HL-60 (cell line): ENCODE measurements at regions not wholly inside any gene's neighbourhood (a gene's known extent, or its start where the extent isn't known, plus 50 kb on each side); places are given as distances from the start of the nearest gene placed in this dataset.

Experiments used
- DNase-seq, 2 experiments: peaks; one replicate each; pipeline ENCODE4 v3.0.0-alpha.2; 2010 to 2020; ENCODE audit warnings: low read depth in 1 of 2, low spot score in 1 of 2
- H3K27ac ChIP-seq: fragments of 250-450 bp; sonication (Bioruptor Pico); replicated peaks from 2 replicates; pipeline ENCODE4 v1.5.1; 2020; ENCODE audit warnings: mild to moderate bottlenecking, moderate library complexity
- H3K27me3 ChIP-seq: fragments of 250-450 bp; sonication (Bioruptor Pico); 2 replicates; pipeline ENCODE4 v1.5.1; 2021; ENCODE audit warnings: mild to moderate bottlenecking, moderate library complexity; ENCODE audit not compliant: insufficient read depth, poor library complexity, severe bottlenecking
- H3K4me3 ChIP-seq: replicated peaks from 2 replicates; pipeline ENCODE4 v1.5.1; 2011; ENCODE audit warnings: mild to moderate bottlenecking, control low read depth, low read length; ENCODE audit not compliant: insufficient read depth
- GABPA ChIP-seq: IDR thresholded peaks from 2 replicates; pipeline ENCODE4 v1.6.1; 2012; ENCODE audit warnings: low read depth
- POLR2AphosphoS5 ChIP-seq: IDR thresholded peaks from 2 replicates; pipeline ENCODE4 v1.6.1; 2012; ENCODE audit warnings: low read depth
- SPI1 ChIP-seq: IDR thresholded peaks from 2 replicates; pipeline ENCODE4 v1.6.1; 2012; ENCODE audit warnings: low read depth, mild to moderate bottlenecking, borderline replicate concordance
- TF ChIP-seq, protein P1 (sequence below): IDR thresholded peaks from one replicate; pipeline ENCODE4 v1.5.1; 2011; ENCODE audit warnings: low read length, control low read depth, inconsistent platforms; ENCODE audit not compliant: insufficient read depth
- TF ChIP-seq, protein P2 (sequence below): IDR thresholded peaks from 2 replicates; pipeline ENCODE4 v1.6.1; 2012; ENCODE audit warnings: low read depth; ENCODE audit not compliant: insufficient replicate concordance

DNA sequence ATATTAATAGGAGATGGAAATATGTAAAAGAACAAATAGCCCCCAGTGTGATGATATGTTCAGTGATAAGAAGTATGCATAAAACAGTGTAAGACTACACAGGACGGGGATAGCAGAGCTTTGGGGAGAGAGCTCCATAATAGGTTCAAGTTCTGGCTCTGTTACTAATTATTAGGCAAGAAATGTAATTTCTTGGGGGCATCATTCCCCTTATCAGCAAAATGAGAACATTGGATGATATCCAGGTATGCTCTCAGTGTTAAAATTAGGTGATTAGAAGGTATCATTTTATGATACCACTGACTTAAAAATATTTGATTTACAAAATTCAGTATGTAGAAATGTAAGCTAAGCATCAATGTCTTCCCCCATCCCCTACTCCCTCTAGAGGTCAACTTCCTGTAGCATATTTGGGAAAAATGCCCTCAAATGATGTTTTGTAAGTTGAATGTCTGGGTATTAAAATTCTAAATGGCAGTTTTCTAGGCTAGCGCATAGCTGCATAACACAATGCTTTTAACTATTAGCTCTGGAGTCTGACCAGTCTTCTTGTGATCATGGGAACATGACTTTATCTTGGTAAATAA, 585.7 kb upstream of the CAMK1G start:
- no peak overlapping the region for H3K27ac ChIP-seq
- H3K27me3 ChIP-seq, result no peaks in the 10 kb centered on the region
- DNase-seq, result no peak
- no peak overlapping the region for H3K4me3 ChIP-seq
- TF ChIP-seq, protein P1, sequence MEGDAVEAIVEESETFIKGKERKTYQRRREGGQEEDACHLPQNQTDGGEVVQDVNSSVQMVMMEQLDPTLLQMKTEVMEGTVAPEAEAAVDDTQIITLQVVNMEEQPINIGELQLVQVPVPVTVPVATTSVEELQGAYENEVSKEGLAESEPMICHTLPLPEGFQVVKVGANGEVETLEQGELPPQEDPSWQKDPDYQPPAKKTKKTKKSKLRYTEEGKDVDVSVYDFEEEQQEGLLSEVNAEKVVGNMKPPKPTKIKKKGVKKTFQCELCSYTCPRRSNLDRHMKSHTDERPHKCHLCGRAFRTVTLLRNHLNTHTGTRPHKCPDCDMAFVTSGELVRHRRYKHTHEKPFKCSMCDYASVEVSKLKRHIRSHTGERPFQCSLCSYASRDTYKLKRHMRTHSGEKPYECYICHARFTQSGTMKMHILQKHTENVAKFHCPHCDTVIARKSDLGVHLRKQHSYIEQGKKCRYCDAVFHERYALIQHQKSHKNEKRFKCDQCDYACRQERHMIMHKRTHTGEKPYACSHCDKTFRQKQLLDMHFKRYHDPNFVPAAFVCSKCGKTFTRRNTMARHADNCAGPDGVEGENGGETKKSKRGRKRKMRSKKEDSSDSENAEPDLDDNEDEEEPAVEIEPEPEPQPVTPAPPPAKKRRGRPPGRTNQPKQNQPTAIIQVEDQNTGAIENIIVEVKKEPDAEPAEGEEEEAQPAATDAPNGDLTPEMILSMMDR, result no peak
- TF ChIP-seq SPI1, result no peak
- TF ChIP-seq, protein P2, sequence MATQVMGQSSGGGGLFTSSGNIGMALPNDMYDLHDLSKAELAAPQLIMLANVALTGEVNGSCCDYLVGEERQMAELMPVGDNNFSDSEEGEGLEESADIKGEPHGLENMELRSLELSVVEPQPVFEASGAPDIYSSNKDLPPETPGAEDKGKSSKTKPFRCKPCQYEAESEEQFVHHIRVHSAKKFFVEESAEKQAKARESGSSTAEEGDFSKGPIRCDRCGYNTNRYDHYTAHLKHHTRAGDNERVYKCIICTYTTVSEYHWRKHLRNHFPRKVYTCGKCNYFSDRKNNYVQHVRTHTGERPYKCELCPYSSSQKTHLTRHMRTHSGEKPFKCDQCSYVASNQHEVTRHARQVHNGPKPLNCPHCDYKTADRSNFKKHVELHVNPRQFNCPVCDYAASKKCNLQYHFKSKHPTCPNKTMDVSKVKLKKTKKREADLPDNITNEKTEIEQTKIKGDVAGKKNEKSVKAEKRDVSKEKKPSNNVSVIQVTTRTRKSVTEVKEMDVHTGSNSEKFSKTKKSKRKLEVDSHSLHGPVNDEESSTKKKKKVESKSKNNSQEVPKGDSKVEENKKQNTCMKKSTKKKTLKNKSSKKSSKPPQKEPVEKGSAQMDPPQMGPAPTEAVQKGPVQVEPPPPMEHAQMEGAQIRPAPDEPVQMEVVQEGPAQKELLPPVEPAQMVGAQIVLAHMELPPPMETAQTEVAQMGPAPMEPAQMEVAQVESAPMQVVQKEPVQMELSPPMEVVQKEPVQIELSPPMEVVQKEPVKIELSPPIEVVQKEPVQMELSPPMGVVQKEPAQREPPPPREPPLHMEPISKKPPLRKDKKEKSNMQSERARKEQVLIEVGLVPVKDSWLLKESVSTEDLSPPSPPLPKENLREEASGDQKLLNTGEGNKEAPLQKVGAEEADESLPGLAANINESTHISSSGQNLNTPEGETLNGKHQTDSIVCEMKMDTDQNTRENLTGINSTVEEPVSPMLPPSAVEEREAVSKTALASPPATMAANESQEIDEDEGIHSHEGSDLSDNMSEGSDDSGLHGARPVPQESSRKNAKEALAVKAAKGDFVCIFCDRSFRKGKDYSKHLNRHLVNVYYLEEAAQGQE, result no peak
- no peak for TF ChIP-seq POLR2AphosphoS5
- TF ChIP-seq GABPA, result no peak

DNA sequence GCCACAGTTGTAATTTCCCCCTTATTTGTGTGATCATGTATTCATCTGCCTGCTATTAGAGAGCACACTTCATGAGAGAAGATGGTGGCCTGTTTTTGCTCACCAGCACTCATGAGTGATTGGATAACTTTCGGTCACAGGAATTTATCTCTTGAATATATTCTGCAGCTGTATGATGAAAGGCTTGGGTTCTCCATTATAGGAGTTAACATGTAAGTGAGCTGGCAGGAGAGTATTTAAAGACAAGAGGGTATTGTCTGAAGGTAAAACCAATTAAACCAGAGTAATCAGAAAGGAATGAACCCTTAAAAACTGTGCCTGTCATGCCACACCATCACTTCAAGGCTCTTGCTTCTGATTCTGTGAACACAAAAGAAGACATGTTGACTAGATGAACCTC, 574.9 kb upstream of the CAMK1G start:
- H3K27me3 ChIP-seq, result no peaks in the 10 kb centered on the region
- no peak overlapping the region for H3K27ac ChIP-seq
- no peak for DNase-seq
- no peak overlapping the region for H3K4me3 ChIP-seq
- TF ChIP-seq, protein P2, result no peak
- TF ChIP-seq, protein P1, result no peak

DNA sequence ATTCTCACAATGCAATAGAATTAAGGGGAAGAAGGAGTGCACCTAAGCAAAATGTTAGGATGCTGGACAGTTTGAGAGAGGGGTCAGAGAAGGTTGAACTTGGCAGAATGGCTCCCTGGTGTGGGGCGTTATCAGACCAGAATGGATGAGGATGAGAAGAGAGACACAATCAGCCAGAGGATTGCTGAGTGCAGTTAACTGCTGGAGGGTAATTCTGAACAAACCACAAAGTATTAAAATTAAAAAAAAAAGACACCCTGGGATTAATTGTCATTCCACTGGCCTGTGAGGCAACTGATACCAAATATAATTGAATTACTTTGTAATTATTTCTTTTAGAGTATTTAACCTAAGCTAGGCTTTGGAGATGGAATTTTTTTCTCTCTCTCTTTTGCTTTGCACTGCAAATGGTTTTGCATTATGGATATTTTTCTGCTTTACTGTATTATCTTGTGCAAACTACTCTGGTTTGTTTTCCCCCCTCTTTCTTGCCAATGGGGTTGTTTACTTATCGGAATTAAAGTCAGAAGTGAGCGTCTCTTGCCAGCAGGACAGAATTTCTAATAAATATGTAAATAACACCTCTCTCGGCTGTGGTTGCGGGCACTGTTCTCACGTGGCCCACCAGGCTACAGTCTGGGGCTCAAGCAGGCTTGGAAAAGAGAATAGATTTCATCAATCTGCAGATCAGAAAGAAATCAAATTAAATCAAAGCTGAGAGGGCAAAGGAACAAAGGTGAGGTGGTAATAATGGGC, 572.9 kb upstream of the CAMK1G start:
- H3K27ac ChIP-seq, result no peak overlapping the region
- no peak for DNase-seq
- TF ChIP-seq GABPA (no peak), POLR2AphosphoS5 (no peak), SPI1 (no peak)
- TF ChIP-seq, protein P1, result no peak
- TF ChIP-seq, protein P2, result no peak
- no peaks in the 10 kb centered on the region for H3K27me3 ChIP-seq
- no peak overlapping the region for H3K4me3 ChIP-seq
